GM21619 (cell line): ENCODE measurements at regions not wholly inside any gene's neighbourhood (a gene's known extent, or its start where the extent isn't known, plus 50 kb on each side); places are given as distances from the start of the nearest gene placed in this dataset.
"Not testable (repeated sequence)": the region's sequence is repeated elsewhere in the genome, so short reads cannot be mapped to it uniquely, and the experiment has no call there.

Experiments used
- ATAC-seq: cut with Tn5 transposase; IDR thresholded peaks from one replicate; pipeline ENCODE4 v1.9.1; 2021; ENCODE audit not compliant: unreplicated experiment

- ATAC-seq, result not testable (repeated sequence)
These were observed 1821.2 kb upstream of the PCDH20 start for GRCh38 chr13:63236667-63237396.

- not testable (repeated sequence) for ATAC-seq
These were observed 1802.9 kb upstream of the PCDH20 start for GRCh38 chr13:63218596-63218995.

- ATAC-seq, result no peak
These were observed 1793.8 kb upstream of the PCDH20 start for GRCh38 chr13:63209330-63210017.

DNA sequence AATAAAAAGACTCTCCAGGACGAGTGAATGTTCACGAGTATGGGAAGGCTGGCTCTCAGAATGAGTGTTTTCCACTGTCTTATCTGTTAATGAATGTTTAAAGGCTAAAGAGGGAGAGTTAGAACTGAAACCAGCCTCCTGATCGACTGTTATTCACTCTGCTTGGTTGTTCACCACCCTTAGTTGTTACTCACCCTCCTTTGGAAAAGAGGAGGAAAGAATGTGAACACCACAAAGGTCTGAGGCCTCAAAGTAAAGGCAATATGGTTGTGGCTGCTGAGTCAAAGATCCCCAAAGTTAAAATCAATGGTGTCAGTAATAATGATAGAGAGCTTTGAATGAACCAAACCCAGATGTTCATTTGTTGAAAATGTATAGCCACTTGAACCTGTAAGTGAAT lies 1793.2 kb upstream of the PCDH20 start:
- no peak for ATAC-seq

DNA sequence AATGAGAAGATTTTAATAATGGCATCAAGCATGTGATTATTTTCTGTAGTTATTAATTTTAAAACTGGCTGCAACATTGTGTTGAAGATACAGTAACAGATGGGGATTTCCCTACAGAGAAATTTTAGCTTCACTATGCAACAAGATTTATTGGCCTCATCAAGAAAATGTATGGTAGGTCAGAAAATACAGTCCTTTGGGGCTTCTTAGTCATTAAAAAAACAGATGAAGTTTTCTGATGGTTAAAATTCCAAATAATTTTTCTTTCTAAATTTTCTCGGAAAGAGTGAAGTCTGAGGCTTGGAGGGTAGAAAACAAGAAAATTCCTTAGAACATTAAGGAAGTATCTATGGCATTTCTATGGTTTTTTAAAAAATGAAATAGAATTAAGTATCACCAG lies 1790.8 kb upstream of the PCDH20 start:
- no peak for ATAC-seq

DNA sequence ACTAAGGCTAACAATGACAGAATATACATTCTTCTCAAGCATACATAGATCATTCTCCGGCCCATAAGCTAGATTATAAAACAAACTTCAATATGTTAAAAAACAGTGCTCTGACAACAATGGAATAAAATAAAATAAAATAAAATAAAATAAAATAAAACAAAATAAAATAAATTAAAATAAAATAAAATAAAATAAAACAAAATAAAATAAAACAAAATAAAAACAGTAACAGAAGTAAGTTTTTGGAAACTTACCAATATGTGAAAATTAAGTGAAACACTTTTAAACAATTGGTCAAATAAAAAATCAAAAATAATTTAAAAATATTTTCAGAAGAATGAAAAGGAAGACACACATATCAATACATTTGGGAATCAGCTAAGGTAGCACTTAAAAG lies 1785.8 kb upstream of the PCDH20 start:
- ATAC-seq, result no peak

- no peak for ATAC-seq
These were observed 1783.9 kb upstream of the PCDH20 start for GRCh38 chr13:63199508-63199907.

DNA sequence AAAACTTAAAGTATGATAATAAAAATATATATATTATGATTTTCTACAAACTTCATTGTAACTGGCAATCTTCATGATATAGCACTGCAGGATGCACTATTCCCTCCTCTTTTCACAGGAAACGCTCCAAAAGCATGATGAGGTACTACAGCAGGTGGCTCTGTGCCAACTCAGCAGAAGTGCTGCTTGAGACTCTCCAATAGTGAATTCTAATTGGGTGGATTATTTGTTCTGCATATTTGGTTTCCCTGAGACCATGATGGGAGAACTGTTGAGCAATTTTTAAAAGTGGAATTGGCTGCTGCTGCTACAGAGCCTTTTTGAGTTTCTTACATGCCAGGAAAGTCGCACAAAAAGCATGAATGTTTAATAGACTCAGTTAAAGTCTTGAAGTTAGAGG lies 1782.4 kb upstream of the PCDH20 start:
- ATAC-seq, result no peak

- ATAC-seq, result no peak
These were observed 1780.1 kb upstream of the PCDH20 start for GRCh38 chr13:63195726-63196125.

- ATAC-seq, result no peak
These were observed 1775.1 kb upstream of the PCDH20 start for GRCh38 chr13:63190742-63191141.

DNA sequence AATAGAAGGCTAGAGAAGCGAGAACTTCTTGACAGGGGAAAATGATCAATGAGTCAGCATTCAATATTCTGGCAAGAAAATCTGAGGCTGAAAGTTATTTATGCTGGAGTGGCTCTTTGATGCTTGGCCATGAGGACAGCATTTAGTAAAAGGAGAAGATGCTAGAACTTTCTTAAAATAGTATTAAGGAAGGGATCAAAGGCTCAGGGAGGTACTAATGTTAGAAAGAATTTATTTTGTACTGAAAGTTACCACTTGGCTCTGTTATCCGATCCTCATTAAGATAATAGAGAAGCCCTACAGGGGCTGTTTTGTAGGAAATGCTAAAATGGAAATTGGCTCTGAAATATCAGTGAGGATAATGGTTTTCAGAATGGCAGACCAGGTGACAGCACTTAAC lies 1774.6 kb upstream of the PCDH20 start:
- ATAC-seq, result no peak

- ATAC-seq, result no peak
These were observed 1774.1 kb upstream of the PCDH20 start for GRCh38 chr13:63189712-63190111.

- no peak for ATAC-seq
These were observed 1769.0 kb upstream of the PCDH20 start for GRCh38 chr13:63184693-63185092.

DNA sequence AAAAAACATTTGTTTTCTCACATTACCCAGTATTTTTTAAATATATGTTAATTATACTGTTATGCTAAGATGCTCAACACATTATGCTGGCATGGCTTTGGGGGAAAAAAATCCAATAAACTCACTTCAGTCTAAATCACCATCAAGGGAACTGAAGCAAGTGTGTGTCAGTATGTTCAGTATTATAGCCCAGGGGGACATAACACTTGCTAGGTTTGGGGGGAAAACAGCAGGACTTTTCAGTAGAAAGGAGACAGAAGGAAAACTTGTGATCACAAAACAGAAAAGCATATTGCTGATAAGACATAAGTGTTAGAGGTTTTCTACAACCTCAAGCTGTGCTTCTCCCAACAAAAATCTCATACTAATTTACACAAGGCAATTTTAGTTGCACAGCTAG lies 1759.9 kb upstream of the PCDH20 start:
- ATAC-seq, result no peak

DNA sequence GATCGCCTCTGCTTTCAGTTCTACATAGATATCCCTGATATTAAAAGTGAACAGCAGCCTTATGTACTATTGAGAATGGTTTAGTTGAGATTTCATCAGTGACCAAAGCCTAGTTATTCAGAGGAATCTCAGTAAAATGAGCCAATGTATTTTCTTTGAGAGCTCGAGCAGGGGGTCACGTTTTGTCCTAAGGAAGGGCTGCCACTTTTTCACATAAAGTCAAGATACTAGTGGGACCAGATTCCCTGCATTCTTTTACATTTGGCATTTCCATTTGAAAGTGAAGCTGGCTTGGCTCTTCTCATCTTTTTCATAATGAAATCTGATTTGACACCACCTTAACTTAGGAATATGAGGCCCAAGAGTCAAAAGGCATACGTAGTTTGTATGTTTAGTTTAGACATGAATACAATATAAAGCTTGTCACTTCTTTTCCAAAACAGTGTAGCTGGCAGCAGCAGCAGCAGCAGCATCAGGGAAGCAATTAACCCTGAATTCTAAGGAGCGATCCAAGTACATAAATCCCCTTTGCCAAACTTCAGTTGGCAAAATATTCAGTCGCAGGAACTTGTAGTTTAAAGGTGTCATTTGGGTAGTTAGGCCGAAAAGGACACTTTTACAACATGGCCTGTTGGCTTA lies 1752.2 kb upstream of the PCDH20 start:
- no peak for ATAC-seq

DNA sequence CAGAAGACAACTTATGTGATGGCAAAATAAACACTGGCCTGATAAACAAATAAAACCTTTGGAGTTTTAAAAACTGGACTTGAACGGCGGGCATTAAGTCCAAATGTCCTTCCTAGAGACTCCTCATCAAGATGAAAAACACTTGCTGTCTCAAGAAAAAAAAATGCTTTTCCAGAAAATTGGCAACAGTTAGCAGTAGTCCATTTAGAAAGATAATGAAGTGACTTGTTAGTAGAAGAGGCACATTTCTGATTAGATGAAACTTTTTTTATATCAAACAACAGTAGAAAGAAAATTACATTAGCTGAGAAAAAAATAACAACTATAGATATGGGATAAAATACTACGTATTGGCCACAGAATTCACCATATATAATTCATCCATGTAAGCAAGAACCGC lies 1750.7 kb upstream of the PCDH20 start:
- ATAC-seq, result no peak

GRCh38 chr13:63163903-63164302 lies 1748.3 kb upstream of the PCDH20 start:
- ATAC-seq, result no peak

DNA sequence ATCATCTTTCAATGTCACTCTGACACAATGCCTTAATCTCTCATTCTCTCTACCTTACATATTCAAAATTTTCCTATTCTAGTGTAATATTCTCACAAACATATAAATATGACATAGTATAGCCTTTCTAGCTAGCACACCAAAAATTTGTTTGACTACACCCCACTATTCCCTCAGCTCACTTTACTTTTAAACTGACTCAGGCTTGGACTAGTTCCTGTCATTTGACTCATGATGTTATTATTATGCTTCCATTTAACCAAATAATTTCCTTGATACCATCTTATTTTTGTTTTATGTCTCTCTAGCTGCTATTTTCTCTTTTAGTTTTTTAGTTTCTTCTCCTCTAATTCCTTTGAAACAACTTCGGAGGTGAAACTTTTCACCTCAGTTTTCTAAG lies 1745.6 kb upstream of the PCDH20 start:
- no peak for ATAC-seq

GRCh38 chr13:63156816-63157215 lies 1741.2 kb upstream of the PCDH20 start:
- no peak for ATAC-seq

GRCh38 chr13:63149375-63149774 lies 1733.7 kb upstream of the PCDH20 start:
- no peak for ATAC-seq

DNA sequence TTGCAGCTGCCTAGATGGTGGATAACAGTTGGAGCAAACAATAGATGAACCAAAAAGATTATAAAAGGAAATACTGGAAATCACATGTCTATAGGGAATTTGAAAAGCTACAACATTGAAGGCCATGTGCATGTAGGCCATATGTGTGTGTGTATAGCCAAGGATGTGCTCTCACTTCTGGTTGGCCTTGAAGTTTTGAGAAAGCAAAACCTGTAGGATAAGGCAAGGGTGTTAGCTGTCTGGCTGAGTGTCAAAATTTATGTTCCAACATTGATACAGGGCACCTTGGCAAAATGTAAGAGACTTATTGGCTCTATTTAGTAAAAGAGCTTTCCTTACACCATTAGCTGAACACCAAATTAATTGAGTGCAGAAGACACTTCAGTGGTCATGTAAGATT lies 1723.6 kb upstream of the PCDH20 start:
- ATAC-seq, result no peak

GRCh38 chr13:63129995-63130394 lies 1714.3 kb upstream of the PCDH20 start:
- ATAC-seq, result no peak
